ENCODE measurements at regions not wholly inside any gene's neighbourhood (a gene's known extent, or its start where the extent isn't known, plus 50 kb on each side); places are given as distances from the start of the nearest gene placed in this dataset.

GRCh38 chr9:29865764-29866313, 2292.6 kb upstream of the C9orf72 start:
- no peak for TF ChIP-seq ZNF609 (CRISPR knock-in tag; IDR thresholded peaks at IDR 0.05; ENCODE audit: borderline replicate concordance)
- TF ChIP-seq CTCF (CRISPR knock-in tag; IDR thresholded peaks at IDR 0.05) = no peak
- no peak for TF ChIP-seq CREB1 (IDR thresholded peaks at IDR 0.05)
- TF ChIP-seq CREB1 (CRISPR knock-in tag; IDR thresholded peaks at IDR 0.05) = no peak
- TF ChIP-seq, protein P1, sequence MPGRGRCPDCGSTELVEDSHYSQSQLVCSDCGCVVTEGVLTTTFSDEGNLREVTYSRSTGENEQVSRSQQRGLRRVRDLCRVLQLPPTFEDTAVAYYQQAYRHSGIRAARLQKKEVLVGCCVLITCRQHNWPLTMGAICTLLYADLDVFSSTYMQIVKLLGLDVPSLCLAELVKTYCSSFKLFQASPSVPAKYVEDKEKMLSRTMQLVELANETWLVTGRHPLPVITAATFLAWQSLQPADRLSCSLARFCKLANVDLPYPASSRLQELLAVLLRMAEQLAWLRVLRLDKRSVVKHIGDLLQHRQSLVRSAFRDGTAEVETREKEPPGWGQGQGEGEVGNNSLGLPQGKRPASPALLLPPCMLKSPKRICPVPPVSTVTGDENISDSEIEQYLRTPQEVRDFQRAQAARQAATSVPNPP (CRISPR knock-in tag; IDR thresholded peaks at IDR 0.05) = no peak
- TF ChIP-seq RAD21 (CRISPR knock-in tag; IDR thresholded peaks at IDR 0.05) = no peak
- no peak for TF ChIP-seq ZNF550 (CRISPR knock-in tag; IDR thresholded peaks at IDR 0.05; ENCODE audit: borderline replicate concordance)
- no peak for TF ChIP-seq TAF1 (CRISPR knock-in tag; IDR thresholded peaks at IDR 0.05)
- TF ChIP-seq ZNF580 (CRISPR knock-in tag; IDR thresholded peaks at IDR 0.05; ENCODE audit: borderline replicate concordance, low read depth) = no peak
- no peak for TF ChIP-seq BCL6 (CRISPR knock-in tag; IDR thresholded peaks at IDR 0.05)
- TF ChIP-seq, protein P2, sequence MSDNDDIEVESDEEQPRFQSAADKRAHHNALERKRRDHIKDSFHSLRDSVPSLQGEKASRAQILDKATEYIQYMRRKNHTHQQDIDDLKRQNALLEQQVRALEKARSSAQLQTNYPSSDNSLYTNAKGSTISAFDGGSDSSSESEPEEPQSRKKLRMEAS (IDR thresholded peaks at IDR 0.05) = no peak
- no peak for TF ChIP-seq MTA3 (CRISPR knock-in tag; IDR thresholded peaks at IDR 0.05)
- TF ChIP-seq SP1 (IDR thresholded peaks at IDR 0.05) = no peak
- no peak for TF ChIP-seq SP1 (CRISPR knock-in tag; IDR thresholded peaks at IDR 0.05)
- TF ChIP-seq CBX5 (CRISPR knock-in tag; IDR thresholded peaks at IDR 0.05; ENCODE audit: borderline replicate concordance) = no peak
